NCI-H187 (cell line): ENCODE measurements at regions not wholly inside any gene's neighbourhood (a gene's known extent, or its start where the extent isn't known, plus 50 kb on each side); places are given as distances from the start of the nearest gene placed in this dataset.

Experiments
- DNase-seq, 2 experiments: peaks; one replicate each; lab custom pipeline; 2025; lab: John Stamatoyannopoulos, UW

DNA sequence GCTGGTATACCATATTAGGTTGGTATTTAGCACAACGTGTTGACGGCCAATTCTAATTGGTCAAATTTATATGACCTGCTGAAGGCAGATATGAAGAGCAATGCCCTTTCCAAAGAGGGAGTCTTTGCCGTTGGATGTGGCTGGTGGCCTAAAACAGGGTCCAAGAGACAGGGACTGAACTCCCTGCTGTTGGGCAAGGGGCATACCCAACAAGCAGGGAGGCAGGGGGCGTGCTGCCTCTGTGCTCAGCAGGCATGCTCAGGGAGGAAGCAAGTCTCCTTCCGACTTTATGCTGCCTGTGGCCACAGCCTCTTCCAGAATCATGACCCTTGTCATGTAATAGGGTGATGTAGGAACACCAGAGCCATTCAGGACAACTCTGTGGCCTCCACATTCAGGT, 167.7 kb upstream of the NPVF start:
- DNase-seq: no peak

DNA sequence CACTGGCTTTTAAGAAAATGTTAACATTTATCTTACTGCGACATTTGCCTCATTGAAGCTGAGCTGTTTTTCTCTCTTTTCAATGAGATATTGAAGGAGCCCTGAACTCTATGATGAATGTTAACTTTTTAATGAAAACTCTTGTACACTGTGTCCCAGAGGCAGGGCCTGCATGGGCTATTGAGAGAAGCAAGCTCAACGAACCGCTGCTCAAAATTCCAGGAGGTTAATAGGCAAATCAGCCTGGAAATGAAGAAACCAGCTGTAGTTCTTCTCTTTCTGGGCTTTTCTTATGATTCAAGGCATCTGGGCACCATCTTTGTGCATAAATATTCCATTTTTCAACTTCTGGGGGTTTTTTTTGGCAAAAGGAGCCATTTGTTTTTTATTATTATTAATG, 168.4 kb upstream of the NPVF start:
- no peak for DNase-seq

DNA sequence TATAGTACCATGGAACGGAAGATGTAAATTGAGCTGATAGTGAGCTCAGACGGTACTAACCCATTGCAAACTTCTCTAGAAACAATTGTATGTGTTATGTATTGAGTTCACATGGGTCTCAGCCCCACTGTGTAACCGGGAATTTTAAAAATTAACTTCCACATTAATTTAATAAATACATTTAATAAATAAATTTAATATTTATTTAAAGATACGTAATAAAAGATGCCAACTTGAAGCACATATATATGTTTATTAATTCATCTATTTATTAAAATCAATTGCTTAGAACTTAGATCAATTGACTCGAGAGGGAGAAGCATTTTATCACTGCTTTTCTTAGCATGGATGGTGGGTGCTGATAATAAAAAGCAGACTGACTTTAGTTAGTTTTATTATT, 170.1 kb upstream of the NPVF start:
- no peak for DNase-seq

DNA sequence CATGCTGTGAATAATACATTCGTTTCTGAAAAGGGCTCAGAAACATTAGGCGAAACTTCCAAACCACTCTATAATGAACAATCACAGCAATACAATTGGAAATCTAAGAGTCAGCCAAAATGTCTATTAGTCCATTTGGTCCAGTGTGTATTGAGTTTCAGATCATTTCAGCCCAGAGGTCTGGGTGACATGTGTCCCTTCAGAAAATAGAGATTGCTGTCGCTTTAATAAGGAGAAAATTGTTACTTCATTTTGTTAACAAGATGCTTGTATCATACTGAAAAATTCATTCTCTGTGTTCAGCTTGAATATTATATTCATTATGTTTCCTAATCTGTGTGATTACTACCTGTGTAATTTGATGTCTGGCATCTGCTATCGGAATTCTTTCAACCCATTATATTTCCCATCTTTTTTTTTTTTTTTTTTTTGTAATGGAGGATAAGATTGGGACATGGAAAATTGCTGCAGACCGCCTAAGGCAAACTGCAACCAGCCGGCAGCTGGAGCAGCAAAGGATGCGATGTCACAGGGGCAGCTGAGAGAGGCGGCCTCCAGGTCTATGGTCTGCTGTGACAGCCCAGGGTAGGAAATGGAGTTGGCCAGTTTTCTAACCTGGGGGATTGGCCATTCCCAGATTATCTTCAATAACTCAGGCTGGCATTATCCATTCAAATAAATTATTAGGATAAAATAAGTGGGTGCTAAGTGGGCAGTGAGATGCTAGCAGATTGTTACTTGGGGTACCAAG, 170.9 kb upstream of the NPVF start:
- DNase-seq: no peak

DNA sequence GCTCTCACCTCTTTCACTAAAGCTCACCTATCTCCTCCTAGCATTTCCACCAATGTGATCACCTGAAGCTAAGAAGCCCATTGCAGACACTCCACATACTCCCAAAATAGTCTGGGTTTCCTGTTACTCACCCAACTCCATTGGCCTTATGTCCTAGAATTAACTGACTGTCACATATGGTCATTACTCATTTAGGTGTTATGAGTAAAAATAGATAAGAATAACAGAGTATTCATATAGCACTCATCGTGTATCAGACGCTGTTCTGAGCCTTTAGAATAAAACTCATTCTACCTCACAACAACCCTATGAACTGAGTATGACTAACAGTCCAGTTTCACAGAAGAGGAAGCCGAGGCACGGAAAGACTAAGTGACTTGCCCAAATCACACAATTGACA, 174.2 kb upstream of the NPVF start:
- no peak for DNase-seq

DNA sequence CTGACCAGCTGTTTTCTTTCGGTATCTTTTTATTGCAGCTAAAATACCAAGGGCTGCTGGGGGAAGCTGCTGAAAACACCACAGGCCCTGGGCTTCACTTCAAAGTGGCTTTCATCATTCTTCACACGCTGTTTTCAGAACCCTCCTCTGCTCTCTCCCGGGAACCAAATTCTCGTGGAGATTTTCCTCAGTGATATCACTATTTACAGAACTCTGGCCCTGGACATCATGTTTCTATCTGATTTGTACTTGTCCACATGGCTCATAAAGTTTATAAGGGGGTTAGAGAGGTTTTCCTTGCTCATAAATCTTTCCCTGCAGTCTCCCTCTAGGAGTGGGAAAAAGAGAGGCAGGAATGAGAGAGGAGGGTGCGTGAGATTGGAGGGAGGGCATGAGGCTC, 177.4 kb upstream of the NPVF start:
- peak; percentile 36 to 65 for DNase-seq

DNA sequence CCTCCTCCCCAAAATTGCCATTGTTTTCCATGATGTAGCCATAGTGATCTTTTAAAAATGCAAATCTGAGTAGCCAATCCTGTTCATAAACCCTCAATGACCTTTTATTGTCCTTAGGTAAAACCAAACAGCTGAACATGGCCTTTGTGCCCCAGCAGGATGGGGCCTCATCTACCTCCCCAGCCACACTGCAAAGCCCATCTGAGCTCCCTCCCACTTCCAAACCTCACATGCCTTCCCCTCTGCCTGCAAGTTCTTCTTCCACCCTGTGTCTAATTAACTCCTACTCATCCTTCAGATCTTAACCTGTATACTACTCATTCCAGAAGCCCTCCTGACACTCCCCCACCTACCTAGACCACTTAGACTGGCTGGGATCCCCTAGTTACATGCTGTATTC, 178.8 kb upstream of the NPVF start:
- no peak for DNase-seq

DNA sequence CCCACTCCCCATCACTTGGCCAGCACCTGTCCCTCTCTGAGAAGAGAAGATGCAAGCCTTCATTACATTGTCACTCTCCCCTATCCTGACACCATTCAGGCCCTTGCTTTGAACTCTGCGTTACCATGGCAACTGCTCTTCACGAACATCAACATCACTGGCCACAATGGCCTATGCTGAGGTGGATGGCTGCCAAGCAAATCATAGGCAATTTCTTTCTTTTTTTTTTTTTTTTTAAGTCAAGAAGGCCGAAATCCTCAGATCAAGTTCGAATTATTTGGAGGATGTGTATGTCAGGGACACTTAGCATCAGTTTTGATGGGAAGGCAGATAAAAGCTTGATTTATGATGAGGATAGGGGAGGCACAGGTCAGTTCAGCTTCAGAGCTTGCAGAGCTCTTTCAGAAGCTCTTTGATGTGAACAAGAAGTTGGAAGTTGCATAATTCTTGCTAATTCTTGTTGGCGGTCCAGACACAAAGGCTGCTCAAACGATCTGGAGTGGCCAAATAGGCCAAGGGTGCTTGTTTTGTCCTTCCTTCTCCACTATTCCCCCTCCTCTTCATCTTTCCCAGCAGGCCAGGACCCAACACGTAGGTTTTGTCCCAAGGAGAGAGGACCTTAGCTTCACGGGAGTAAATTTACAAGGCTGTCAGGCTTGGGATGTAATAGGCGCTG, 179.9 kb upstream of the NPVF start:
- no peak for DNase-seq

DNA sequence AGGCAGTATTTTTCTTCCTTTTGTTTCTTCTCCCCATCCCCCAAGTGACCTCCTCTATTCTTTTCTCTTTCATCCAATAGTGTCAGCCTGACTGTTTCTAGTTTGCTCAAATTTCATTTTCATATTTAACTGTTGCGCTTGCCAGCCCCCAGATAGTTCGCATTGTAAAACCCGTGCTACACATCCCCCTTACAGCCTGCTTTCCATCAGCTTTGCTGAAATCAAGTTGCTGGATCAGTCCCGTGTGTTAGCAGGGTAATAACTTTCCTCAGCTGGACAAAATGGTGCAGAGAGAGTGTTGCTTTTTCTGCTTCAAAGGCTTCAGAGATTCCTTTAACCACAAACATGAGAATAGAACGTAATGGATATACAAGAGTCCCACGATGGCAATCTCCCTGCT, 180.6 kb upstream of the NPVF start:
- no peak for DNase-seq

DNA sequence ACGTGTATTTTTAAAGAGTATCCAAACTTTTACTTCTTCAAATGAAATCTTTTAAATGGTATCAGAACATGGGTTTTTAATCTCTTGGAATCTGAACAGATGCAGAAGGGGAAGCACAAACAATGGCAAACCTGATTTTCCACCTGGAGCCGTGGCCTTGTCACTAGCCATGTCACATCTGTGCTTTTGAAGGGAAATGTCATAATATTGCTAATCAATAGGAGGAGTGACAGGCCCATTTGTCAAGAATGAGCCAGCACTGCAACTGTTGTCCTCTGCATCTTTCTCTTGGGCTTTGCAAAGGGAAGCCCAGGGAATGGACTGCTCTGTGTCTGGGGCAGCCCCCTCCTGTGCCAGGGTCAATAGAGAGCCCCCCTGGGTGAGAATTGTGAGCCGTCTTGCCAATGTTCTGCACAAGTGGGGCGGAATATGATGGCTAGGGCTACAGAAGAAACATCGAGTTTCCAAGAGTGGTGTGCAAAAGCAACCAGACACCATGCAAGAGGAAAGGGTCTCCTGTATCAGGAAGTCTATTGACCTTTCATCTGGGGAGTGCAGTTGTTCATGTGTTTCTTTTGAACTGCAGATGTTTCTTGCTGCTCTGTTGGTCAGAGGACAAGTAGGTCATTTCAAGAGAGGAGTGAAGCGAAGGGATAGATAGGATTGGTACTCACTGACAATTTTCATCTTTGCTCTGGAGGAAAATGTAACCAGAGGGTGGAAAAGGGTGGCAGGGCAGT, 181.8 kb upstream of the NPVF start:
- no peak for DNase-seq

DNA sequence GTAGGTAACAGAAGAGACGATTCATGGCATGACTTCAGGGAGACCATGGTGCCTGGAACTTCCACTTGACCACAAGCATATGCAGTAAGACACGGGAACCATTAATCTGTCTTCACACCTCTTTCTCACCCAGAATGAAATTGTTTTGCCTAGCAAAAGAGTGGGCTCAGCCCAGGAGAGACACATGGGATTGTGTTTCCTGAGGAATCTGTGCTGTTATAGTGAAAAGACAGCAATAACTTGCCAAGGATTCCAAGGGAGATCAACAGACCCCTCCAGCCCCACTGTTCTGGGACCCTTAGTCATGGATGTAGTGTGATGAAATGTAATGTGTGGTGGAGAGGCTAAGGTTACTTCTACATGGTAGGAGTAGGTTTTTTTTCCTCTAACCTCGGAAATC, 192.5 kb upstream of the NPVF start:
- DNase-seq: no peak

DNA sequence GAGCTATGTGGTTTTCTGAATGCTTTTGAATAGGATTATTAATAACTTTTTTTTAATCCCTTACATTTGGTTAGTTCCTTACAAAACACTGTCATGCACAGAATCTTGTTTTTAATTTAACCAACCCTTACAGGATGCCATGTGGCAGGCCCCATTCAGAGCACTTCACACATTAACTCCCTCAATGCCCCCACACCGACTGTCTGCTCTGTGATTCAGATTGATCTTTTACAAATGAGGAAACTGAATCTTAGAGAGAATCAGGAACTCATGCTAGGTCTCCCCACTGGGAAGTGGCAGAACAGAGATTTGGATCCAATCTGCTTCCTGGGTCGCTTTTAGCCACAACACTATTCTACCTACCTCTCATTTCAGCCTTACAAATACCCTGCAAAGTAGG, 195.8 kb upstream of the NPVF start:
- DNase-seq: no peak

DNA sequence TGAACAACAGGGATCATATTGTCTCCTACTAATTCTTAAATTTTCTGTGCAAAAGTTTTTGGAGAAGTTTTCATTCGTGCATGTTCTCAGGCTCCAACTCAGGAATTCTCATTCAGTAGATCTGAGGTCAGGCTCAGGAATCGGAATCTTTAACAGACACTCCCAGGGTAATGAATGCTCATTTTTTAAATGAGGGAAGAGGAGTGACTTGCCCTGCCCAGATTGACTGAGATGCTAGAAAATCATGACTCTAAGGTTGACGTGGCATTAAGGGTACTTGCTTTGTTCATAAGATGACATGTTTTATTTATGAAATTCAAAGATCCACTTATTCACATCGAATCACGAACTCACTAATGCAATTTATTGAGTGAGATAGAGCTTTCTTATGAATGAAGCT, 196.6 kb upstream of the NPVF start:
- no peak for DNase-seq

DNA sequence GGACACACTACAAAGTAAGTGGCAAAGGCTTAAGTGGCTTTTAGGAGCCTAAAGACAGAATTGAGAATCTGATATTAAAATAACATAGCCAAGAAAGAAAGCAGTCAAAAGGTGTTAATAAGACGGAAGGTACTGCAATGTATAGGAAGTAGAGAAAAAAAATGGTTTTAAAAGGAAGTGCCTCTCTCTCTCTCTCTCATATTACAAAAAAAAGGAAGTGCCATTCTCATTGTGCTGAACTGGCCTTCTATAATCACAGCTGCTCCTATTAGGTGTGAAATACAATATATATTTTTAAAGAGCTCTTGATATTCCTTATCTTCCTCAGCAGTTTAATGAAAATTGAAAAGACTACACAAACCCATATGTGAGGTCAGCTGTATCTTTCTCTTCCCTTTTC, 199.4 kb upstream of the NPVF start:
- DNase-seq: no peak

DNA sequence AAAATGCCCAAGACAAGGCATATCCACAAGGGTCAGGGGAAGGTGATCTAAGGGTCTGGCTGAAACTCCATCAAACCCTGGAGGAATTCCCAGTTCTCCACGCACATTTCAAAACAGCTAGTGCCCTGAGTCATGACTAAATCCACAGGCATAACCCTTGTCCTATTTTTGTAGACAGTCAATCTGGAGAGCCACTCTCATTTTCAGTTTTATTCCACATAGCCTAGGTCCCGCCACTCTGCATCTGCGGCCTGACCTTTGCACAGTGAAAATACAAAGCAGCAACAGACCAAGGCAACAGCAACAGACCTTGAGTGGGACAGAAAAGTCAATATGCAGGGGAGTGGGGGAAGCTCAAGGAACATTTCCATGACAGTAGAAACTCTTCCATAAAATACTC, 201.4 kb upstream of the NPVF start:
- DNase-seq: no peak

DNA sequence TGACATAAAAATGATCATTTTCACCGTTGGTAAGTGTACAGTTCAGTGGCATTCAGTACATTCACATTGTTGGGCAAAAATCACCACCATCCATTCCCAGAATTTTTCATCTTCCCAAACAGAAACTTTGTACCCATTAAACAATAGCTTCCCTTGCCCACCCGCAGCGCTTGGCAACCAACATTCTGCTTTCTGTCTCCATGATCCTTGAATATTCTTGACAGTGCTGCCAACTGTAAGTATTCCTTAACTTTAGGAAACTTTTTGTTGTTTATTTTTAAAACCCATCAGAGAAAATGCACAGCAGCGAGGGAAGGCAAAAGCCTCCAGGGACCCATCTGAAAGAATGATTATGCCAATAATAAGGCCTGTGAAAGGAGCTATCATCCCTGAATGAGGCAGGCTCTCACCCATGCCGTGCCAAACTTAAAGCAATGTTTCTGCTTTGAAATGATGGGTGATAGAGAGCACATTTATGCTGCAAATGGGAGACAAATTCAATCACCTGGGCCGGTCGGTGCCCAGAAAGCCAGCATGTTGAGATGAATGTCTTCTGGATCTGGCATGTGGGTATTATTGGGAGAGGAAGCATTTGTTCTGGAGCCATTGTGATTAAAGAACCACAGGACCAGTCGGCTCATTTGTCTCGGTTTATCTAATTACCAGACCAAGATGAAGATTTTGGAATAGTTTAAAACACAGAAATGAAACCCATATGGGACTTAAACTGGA, 202.1 kb upstream of the NPVF start:
- DNase-seq: no peak

DNA sequence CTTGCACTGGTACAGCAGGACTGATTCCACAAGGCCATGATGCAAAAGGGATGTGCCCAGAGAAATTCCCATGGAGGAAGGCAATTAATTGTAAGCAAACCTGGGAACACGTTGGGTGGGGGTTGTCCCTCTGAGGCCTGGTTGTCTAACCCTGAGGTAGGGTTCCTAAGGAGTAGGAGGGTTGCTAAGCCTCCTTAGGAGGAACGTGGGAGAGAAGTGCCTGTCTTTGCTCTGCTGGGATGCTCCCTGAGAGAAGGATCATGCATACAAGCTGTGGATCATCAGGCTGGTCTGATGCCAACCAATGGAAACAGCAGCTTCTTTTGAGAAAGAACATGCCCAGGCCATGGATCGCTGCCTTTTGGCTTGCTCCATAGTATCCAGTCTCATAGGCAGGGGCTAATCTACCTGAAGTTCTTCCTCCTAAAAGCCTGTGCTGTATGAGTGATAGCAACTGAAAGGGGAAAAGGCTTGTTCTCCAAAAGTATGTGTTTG, 203.7 kb upstream of the NPVF start:
- no peak for DNase-seq

DNA sequence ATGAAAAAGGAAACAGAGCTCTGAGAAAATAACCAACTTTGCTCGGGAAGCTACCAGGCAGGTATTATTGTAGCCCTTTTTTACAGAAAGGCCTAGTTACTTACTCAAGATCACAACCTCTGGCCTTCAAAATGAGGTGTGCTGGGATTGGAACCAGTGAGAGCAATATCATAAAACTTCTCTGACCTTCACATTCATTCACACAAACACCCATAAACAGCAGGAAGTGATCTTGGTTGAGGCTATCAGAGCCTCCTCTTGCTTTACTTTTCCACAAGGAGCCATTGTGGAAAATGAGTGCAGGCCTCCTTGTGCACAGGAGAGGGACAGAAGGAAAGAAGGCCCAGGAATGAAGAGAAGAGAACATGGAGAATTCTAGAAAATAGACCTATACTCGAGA, 204.5 kb upstream of the NPVF start:
- DNase-seq: no peak

DNA sequence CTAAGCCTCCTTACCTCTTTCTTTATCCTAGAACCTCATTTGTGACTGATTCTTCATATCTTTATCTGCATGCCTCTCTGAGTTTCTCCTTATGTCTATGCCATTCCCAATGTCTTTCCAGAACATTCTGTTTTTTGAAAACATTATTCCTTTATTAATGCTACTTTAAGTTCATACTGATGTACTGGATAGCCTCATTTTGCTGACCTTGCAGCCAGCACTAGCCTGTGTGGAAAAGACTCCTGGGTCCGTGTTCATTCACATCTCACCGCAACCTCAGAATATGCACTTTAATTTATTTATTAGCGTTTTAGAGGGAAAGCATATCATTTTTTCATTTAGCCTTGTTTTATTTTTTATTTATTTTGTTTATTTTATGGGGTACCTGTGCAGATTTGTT, 208.1 kb upstream of the NPVF start:
- DNase-seq: no peak

DNA sequence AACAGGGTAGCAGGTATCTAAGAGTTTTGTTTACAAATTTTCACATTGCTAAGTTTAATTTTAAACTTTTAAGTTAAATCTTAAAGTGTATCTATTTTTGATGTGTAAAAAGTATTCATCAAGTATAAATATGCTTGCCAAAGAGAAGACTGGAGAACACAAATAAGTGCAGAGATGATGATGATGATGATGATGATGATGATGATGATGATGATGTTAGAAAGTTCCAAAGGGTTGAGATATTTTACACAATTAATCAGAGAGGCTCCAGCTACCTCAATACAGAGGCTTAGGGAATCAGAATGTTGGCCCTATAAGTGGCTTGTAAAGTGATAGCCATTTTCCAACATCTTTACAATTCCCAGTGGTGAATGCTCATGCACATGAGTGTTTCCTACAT, 209.0 kb upstream of the NPVF start:
- DNase-seq: no peak

DNA sequence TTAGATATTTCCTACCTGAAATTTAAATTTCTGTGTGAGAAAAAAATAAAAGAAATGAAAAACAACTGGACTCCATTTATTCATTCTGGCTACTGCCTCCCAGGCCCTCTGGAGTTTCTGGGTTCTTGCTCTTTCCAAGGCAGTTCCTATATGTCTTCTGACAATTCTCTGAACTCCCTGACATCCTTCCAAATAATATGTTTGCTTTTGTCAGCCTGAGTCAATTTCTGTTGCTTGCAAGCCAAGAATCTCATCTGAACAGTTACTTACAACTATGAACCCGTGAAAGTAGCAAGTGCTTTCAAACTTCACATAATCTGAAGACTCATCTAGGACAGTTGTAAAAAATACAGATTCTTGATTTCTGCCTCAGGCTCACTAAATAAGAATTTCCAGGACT, 216.7 kb upstream of the NPVF start:
- no peak for DNase-seq

DNA sequence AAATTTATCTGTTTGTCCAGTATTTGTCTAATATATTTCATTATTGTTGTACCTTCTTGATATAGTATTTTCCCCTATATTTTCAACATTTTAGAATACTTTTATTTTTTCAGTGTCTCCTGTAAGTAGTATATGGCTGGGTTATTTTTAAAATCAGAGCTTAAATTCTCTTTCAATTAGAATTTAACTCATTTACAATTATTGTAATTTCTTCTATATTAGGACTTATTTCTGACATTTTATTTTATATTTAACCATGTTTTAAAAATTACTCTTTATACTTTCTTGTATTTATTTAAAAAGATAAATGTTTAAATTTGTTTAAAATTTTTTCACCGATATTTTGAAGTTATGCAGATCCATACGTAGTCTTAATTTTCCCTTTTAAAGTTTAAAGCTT, 220.0 kb upstream of the NPVF start:
- DNase-seq: no peak

DNA sequence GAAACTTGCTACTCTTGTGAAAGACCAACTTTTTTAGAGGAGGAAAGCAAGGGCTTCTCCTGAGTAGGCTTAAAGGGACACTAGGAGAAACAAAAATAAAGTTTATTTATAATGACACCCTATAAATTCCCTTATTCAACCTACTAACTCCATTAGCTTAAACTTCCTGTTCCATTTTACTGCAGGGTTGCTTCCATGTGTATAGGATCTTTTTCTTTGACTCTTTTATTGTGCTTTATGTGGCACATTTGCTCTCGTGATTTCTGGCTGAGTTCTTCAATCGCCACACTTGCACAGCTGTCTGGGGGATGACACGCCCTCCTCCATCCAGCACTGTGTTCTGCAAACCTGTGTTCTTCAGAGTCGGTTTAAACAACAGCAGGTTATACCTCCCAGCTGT, 225.7 kb upstream of the NPVF start:
- DNase-seq: no peak
